Mesodermal cell (in vitro differentiated cells): ENCODE measurements at regions not wholly inside any gene's neighbourhood (a gene's known extent, or its start where the extent isn't known, plus 50 kb on each side); places are given as distances from the start of the nearest gene placed in this dataset.
"Not testable (repeated sequence)": the region's sequence is repeated elsewhere in the genome, so short reads cannot be mapped to it uniquely, and the experiment has no call there.

Experiments
- H3K27ac ChIP-seq: 2 replicates; pipeline ENCODE4 v1.7.0; 2013; ENCODE audit warnings: mild to moderate bottlenecking, low read depth, low read length, moderate library complexity; ENCODE audit not compliant: severe bottlenecking
- H3K36me3 ChIP-seq: 2 replicates; pipeline ENCODE4 v1.7.1; 2013; ENCODE audit warnings: mild to moderate bottlenecking, low read length, moderate library complexity; ENCODE audit not compliant: control insufficient read depth, insufficient read depth
- H3K4me1 ChIP-seq: one replicate; pipeline ENCODE4 v1.7.1; 2013; ENCODE audit warnings: mild to moderate bottlenecking, low read length; ENCODE audit not compliant: insufficient read depth, control insufficient read depth, poor library complexity, severe bottlenecking
- H3K4me3 ChIP-seq: 2 replicates; pipeline ENCODE4 v1.7.0; 2013; ENCODE audit warnings: low read length, control low read depth, mild to moderate bottlenecking; ENCODE audit not compliant: insufficient read depth, poor library complexity, severe bottlenecking; ENCODE audit errors: extremely low read depth
- H3K9me3 ChIP-seq: 2 replicates; pipeline ENCODE4 v1.7.1; 2013; ENCODE audit warnings: mild to moderate bottlenecking, low read length, moderate library complexity; ENCODE audit not compliant: control insufficient read depth
- WGBS, 2 experiments: methylation state at CpG; one replicate each; pipeline ENCODE4 v1.1.5; 2013; ENCODE audit warnings: missing lambda C conversion rate in 2 of 2; ENCODE audit not compliant: insufficient coverage in 2 of 2; 5-methylcytosine and 5-hydroxymethylcytosine counted together

GRCh38 chr21:7916329-7917303, 2604.8 kb upstream of the TPTE start:
- Histone ChIP-seq H3K9me3 (no peaks in the 10 kb centered on the region), H3K4me3 (no peak overlapping the region), H3K4me1 (no peaks in the 10 kb centered on the region), H3K27ac (no peak overlapping the region), H3K36me3 (no peaks in the 10 kb centered on the region)
- WGBS, 2 experiments = 73% methylated on average over 25 of the region's 25 CpGs

GRCh38 chr21:7917729-7918128, 2603.7 kb upstream of the TPTE start:
- 66% methylated on average over 14 of the region's 14 CpGs for WGBS, 2 experiments
- Histone ChIP-seq H3K4me1 (no peaks in the 10 kb centered on the region), H3K36me3 (no peaks in the 10 kb centered on the region), H3K9me3 (no peaks in the 10 kb centered on the region), H3K27ac (no peak overlapping the region), H3K4me3 (no peak overlapping the region)

GRCh38 chr21:7925918-7926582, 2595.3 kb upstream of the TPTE start:
- not testable (repeated sequence) for H3K4me3 ChIP-seq, H3K36me3 ChIP-seq, H3K4me1 ChIP-seq, H3K27ac ChIP-seq
- WGBS, 2 experiments = 64 to 67% methylated on average over 16 of the region's 16 CpGs
- H3K9me3 ChIP-seq = peaks cover 40% of the 10 kb centered on the region

GRCh38 chr21:7928528-7928927, 2592.9 kb upstream of the TPTE start:
- not testable (repeated sequence) for H3K36me3 ChIP-seq, H3K4me1 ChIP-seq, H3K27ac ChIP-seq, H3K4me3 ChIP-seq
- H3K9me3 ChIP-seq = peaks cover 65% of the 10 kb centered on the region
- WGBS, 2 experiments = 78 to 79% methylated on average over 12 of the region's 12 CpGs

GRCh38 chr21:7929586-7929985, 2591.8 kb upstream of the TPTE start:
- H3K4me1 ChIP-seq, H3K4me3 ChIP-seq, H3K36me3 ChIP-seq, H3K27ac ChIP-seq: not testable (repeated sequence)
- 71 to 74% methylated on average over 12 of the region's 12 CpGs for WGBS, 2 experiments
- H3K9me3 ChIP-seq = peaks cover 75% of the 10 kb centered on the region

- not testable (repeated sequence) for H3K36me3 ChIP-seq, H3K4me1 ChIP-seq, H3K27ac ChIP-seq, H3K4me3 ChIP-seq
- peaks cover 84% of the 10 kb centered on the region for H3K9me3 ChIP-seq
- 64 to 66% methylated on average over 9 of the region's 9 CpGs for WGBS, 2 experiments
Observed at GRCh38 chr21:7930445-7930844, 2590.9 kb upstream of the TPTE start.

- H3K4me1 ChIP-seq, H3K36me3 ChIP-seq, H3K27ac ChIP-seq, H3K4me3 ChIP-seq: not testable (repeated sequence)
- WGBS, 2 experiments = 75 to 78% methylated on average over 11 of the region's 11 CpGs
- H3K9me3 ChIP-seq = peaks cover 99% of the 10 kb centered on the region
Observed at GRCh38 chr21:7932113-7932512, 2589.3 kb upstream of the TPTE start.

GRCh38 chr21:7932834-7933233, 2588.5 kb upstream of the TPTE start:
- not testable (repeated sequence) for H3K4me1 ChIP-seq, H3K27ac ChIP-seq, H3K36me3 ChIP-seq, H3K4me3 ChIP-seq
- H3K9me3 ChIP-seq = peaks cover 99% of the 10 kb centered on the region
- WGBS, 2 experiments = 72 to 73% methylated on average over 14 of the region's 14 CpGs

- Histone ChIP-seq H3K36me3 (no peaks in the 10 kb centered on the region), H3K9me3 (peaks cover 99% of the 10 kb centered on the region), H3K27ac (no peak overlapping the region), H3K4me1 (no peaks in the 10 kb centered on the region), H3K4me3 (no peak overlapping the region)
- WGBS, 2 experiments = 72 to 76% methylated on average over 15 of the region's 15 CpGs
Observed at GRCh38 chr21:7933923-7934322, 2587.5 kb upstream of the TPTE start.

- H3K9me3 ChIP-seq = peaks cover 100% of the 10 kb centered on the region
- H3K4me3 ChIP-seq, H3K36me3 ChIP-seq, H3K4me1 ChIP-seq, H3K27ac ChIP-seq: not testable (repeated sequence)
- 81 to 82% methylated on average over 13 of the region's 13 CpGs for WGBS, 2 experiments
Observed at GRCh38 chr21:7937297-7937696, 2584.1 kb upstream of the TPTE start.

GRCh38 chr21:7938223-7938622, 2583.2 kb upstream of the TPTE start:
- WGBS, 2 experiments = 71 to 74% methylated on average over 9 of the region's 9 CpGs
- H3K4me1 ChIP-seq, H3K27ac ChIP-seq, H3K36me3 ChIP-seq, H3K4me3 ChIP-seq: not testable (repeated sequence)
- H3K9me3 ChIP-seq = peaks cover 100% of the 10 kb centered on the region
